ENCODE measurements at regions not wholly inside any gene's neighbourhood (a gene's known extent, or its start where the extent isn't known, plus 50 kb on each side); places are given as distances from the start of the nearest gene placed in this dataset.
A peak's percentile ranks its signal among the peaks of the same experiment; 100 is the strongest.

DNA sequence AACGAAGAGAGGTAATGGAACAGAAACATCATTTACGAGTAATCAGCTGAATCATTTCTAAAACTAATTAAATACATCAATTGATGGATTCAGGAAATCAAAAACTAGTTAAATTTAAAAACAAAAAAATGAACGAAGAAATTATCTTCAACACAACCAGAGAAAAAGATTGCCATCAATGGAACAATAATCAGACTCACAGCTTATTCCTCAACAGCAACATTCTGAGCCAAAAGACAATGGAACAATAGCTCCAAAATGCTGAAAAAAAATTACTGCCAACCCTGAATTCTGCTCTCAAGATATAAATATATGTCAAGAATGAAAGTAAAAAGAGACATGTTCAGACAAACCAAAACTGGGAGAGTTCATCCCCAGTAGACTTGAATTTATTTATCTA is 65.5 kb upstream of the KLF3 start:
- Histone ChIP-seq H3K4me1 (ENCODE audit: insufficient read depth, low read length) (peaks cover 32% of the 10 kb centered on the region), H3K27ac (ENCODE audit: extremely low read length, insufficient read depth, low read length) (no peak overlapping the region), H4K20me1 (ENCODE audit: insufficient read depth, low read length) (no peaks in the 10 kb centered on the region), H3K9me3 (ENCODE audit: low read length) (no peaks in the 10 kb centered on the region), H3K79me2 (ENCODE audit: insufficient read depth, low read length) (no peaks in the 10 kb centered on the region), H2AFZ (ENCODE audit: low read length) (no peak overlapping the region), H3K4me2 (ENCODE audit: low read depth, low read length) (no peak overlapping the region), H3K27me3 (ENCODE audit: control insufficient read depth in 1 of 2, insufficient read depth in 2 of 2, low read length in 2 of 2) (no peaks in the 10 kb centered on the region; a peak in 1 of 5 replicates), H3K9ac (ENCODE audit: insufficient read depth, low read depth, low read length) (no peak overlapping the region), H3K36me3 (replicated peaks in 1 of 2; ENCODE audit: control insufficient read depth in 1 of 2, insufficient read depth in 2 of 2, low read length in 2 of 2) (no peaks in the 10 kb centered on the region), H3K4me3 (replicated peaks in 1 of 3; ENCODE audit: insufficient read depth in 1 of 3, low read depth in 2 of 3, low read length in 3 of 3) (no peak overlapping the region)
- ATAC-seq = no peak
- intact Hi-C loops (cut with micrococcal nuclease; ENCODE audit: unreplicated experiment) (no loop called here), in situ Hi-C loops (cut with HindIII; ENCODE audit: extremely low pct_ligation_motif_present, low pct_unique_long_range_greater_than_20kb) (no loop called here)
- no TSS peak for BruUV-seq (replicated peaks)
- 75% methylated on average over 3 of the region's 3 CpGs for WGBS (ENCODE audit: low lambda C conversion rate)
- no peak for TF ChIP-seq CCDC6 (CRISPR knock-in tag; IDR thresholded peaks at IDR 0.05)
- TF ChIP-seq RELA (CRISPR knock-in tag; IDR thresholded peaks at IDR 0.05) = no peak
- no peak for TF ChIP-seq EEA1 (CRISPR knock-in tag; IDR thresholded peaks at IDR 0.05; ENCODE audit: borderline replicate concordance)
- TF ChIP-seq SIN3A (IDR thresholded peaks at IDR 0.05; ENCODE audit: borderline replicate concordance, low read depth, low read length) = no peak
- no peak for TF ChIP-seq NR2C2 (CRISPR knock-in tag; IDR thresholded peaks at IDR 0.05; ENCODE audit: borderline replicate concordance)
- FAIRE-seq = no peak
- DNase-seq (ENCODE audit: low spot score) = no peak
- CTCF ChIA-PET (ENCODE audit: low intra/inter-chr PET ratio, low total read pairs) = no interaction called here
- POLR2A ChIA-PET = no interaction called here

DNA sequence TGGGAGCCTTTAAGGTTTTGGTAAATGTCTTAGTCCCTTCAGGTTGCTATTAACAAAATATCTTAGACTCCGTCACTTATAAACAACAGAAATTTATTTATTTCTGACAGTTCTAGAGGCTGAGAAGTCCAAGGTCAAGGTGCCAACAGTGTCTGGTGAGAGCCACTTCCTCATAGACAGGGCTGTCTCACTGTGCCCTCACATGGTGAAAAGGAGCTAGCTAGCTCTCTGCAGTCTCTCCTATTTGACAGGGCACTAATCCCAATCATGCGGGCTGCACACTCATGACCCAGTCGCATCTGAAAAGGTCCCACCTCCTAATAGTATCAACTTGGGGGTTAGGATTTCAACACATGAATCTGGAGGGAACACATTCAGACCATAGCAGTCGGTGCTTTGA is 63.4 kb upstream of the KLF3 start:
- Histone ChIP-seq H3K4me3 (replicated peaks in 1 of 3; ENCODE audit: insufficient read depth in 1 of 3, low read depth in 2 of 3, low read length in 3 of 3) (no peak overlapping the region), H3K9ac (ENCODE audit: insufficient read depth, low read depth, low read length) (no peak overlapping the region), H3K36me3 (replicated peaks in 1 of 2; ENCODE audit: control insufficient read depth in 1 of 2, insufficient read depth in 2 of 2, low read length in 2 of 2) (no peaks in the 10 kb centered on the region), H4K20me1 (ENCODE audit: insufficient read depth, low read length) (no peaks in the 10 kb centered on the region), H3K9me3 (ENCODE audit: low read length) (no peaks in the 10 kb centered on the region), H3K27ac (ENCODE audit: extremely low read length, insufficient read depth, low read length) (no peak overlapping the region), H2AFZ (ENCODE audit: low read length) (no peak overlapping the region), H3K79me2 (ENCODE audit: insufficient read depth, low read length) (no peaks in the 10 kb centered on the region), H3K4me1 (ENCODE audit: insufficient read depth, low read length) (peaks cover 44% of the 10 kb centered on the region), H3K4me2 (ENCODE audit: low read depth, low read length) (no peak overlapping the region), H3K27me3 (ENCODE audit: control insufficient read depth in 1 of 2, insufficient read depth in 2 of 2, low read length in 2 of 2) (no peaks in the 10 kb centered on the region; a peak in 1 of 5 replicates)
- POLR2A ChIA-PET = no interaction called here
- CTCF ChIA-PET (ENCODE audit: low intra/inter-chr PET ratio, low total read pairs) = no interaction called here
- intact Hi-C loops (cut with micrococcal nuclease; ENCODE audit: unreplicated experiment) = no loop called here
- 78% methylated on average over 4 of the region's 4 CpGs for WGBS (ENCODE audit: low lambda C conversion rate)
- TF ChIP-seq ZNF468 (CRISPR knock-in tag; IDR thresholded peaks at IDR 0.05) (no peak), ZNF264 (CRISPR knock-in tag; IDR thresholded peaks at IDR 0.05) (peak; percentile 95), STAG1 (CRISPR knock-in tag; IDR thresholded peaks at IDR 0.05) (peak; percentile 24; the same call in 1 of the 2 replicates), ASH2L (IDR thresholded peaks at IDR 0.05; ENCODE audit: insufficient read length, low read depth, low read length) (no peak)
- TF ChIP-seq, protein P1, sequence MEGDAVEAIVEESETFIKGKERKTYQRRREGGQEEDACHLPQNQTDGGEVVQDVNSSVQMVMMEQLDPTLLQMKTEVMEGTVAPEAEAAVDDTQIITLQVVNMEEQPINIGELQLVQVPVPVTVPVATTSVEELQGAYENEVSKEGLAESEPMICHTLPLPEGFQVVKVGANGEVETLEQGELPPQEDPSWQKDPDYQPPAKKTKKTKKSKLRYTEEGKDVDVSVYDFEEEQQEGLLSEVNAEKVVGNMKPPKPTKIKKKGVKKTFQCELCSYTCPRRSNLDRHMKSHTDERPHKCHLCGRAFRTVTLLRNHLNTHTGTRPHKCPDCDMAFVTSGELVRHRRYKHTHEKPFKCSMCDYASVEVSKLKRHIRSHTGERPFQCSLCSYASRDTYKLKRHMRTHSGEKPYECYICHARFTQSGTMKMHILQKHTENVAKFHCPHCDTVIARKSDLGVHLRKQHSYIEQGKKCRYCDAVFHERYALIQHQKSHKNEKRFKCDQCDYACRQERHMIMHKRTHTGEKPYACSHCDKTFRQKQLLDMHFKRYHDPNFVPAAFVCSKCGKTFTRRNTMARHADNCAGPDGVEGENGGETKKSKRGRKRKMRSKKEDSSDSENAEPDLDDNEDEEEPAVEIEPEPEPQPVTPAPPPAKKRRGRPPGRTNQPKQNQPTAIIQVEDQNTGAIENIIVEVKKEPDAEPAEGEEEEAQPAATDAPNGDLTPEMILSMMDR (CRISPR knock-in tag; IDR thresholded peaks at IDR 0.05) = 0 out of 2 replicates have a peak, but pooled peaks have one; percentile 8
- TF ChIP-seq, protein P2, sequence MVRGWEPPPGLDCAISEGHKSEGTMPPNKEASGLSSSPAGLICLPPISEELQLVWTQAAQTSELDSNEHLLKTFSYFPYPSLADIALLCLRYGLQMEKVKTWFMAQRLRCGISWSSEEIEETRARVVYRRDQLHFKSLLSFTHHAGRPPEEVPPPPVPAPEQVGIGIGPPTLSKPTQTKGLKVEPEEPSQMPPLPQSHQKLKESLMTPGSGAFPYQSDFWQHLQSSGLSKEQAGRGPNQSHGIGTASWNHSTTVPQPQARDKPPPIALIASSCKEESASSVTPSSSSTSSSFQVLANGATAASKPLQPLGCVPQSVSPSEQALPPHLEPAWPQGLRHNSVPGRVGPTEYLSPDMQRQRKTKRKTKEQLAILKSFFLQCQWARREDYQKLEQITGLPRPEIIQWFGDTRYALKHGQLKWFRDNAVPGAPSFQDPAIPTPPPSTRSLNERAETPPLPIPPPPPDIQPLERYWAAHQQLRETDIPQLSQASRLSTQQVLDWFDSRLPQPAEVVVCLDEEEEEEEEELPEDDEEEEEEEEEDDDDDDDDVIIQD (CRISPR knock-in tag; IDR thresholded peaks at IDR 0.05; ENCODE audit: low read depth) = no peak
- ATAC-seq (no peak), FAIRE-seq (no peak), DNase-seq (ENCODE audit: low spot score) (no peak)
- in situ Hi-C loops (cut with HindIII; ENCODE audit: extremely low pct_ligation_motif_present, low pct_unique_long_range_greater_than_20kb) = no loop called here
- BruUV-seq (replicated peaks) = no TSS peak
